Mesothelial cell of epicardium (in vitro differentiated cells): ENCODE measurements at regions not wholly inside any gene's neighbourhood (a gene's known extent, or its start where the extent isn't known, plus 50 kb on each side); places are given as distances from the start of the nearest gene placed in this dataset.

Experiments
- DNase-seq, 2 experiments: peaks; one replicate each; pipeline ENCODE4 v3.0.0; 2021; ENCODE audit warnings: low spot score in 2 of 2; ENCODE audit not compliant: unreplicated experiment in 2 of 2
- H3K27ac Mint-ChIP-seq: 2 replicates; pipeline ENCODE4 v1.8.0; 2021; ENCODE audit warnings: mixed read lengths
- H3K27me3 Mint-ChIP-seq: 2 replicates; pipeline ENCODE4 v1.8.0; 2021; ENCODE audit warnings: low read depth, mixed read lengths
- H3K36me3 Mint-ChIP-seq: 2 replicates; pipeline ENCODE4 v1.8.0; 2021; ENCODE audit warnings: mixed read lengths
- H3K4me1 Mint-ChIP-seq: 2 replicates; pipeline ENCODE4 v1.8.0; 2021; ENCODE audit warnings: mixed read lengths
- H3K4me3 Mint-ChIP-seq: 2 replicates; pipeline ENCODE4 v1.8.0; 2021; ENCODE audit warnings: mild to moderate bottlenecking, moderate library complexity, mixed read lengths
- H3K9me3 Mint-ChIP-seq: 2 replicates; pipeline ENCODE4 v1.8.0; 2021; ENCODE audit warnings: mixed read lengths
- TF ChIP-seq, protein P1 (sequence below): fragments of 200-600 bp; sonication (generic); IDR thresholded peaks from one replicate; pipeline ENCODE4 v1.5.0; 2021; ENCODE audit warnings: antibody characterized with exemption; ENCODE audit not compliant: unreplicated experiment

DNA sequence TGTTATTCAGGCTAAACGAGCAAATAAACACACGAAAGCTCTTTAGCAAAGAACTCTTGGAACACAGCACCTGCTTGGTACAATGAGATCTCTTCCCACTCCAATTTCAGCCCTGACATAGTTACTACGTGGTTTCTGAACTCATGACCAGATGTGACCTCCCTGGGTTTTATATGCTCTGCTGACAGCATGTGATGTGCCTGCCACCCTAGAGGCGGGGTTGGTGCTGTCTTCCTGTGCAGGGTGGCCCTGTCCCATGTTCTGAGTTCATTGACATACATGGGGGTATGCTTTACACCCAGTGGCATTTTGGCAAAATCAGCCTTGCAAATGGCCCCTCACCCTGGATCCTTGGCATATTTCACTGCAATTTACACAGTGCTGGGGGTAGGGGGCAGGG, 475.3 kb upstream of the ZFHX3 start:
- H3K27ac Mint-ChIP-seq, result no peak overlapping the region
- H3K4me3 Mint-ChIP-seq, result no peak overlapping the region
- no peaks in the 10 kb centered on the region for H3K9me3 Mint-ChIP-seq
- no peak for DNase-seq
- H3K27me3 Mint-ChIP-seq, result no peaks in the 10 kb centered on the region
- H3K4me1 Mint-ChIP-seq, result peaks cover 11% of the 10 kb centered on the region
- H3K36me3 Mint-ChIP-seq, result no peaks in the 10 kb centered on the region
- TF ChIP-seq, protein P1, sequence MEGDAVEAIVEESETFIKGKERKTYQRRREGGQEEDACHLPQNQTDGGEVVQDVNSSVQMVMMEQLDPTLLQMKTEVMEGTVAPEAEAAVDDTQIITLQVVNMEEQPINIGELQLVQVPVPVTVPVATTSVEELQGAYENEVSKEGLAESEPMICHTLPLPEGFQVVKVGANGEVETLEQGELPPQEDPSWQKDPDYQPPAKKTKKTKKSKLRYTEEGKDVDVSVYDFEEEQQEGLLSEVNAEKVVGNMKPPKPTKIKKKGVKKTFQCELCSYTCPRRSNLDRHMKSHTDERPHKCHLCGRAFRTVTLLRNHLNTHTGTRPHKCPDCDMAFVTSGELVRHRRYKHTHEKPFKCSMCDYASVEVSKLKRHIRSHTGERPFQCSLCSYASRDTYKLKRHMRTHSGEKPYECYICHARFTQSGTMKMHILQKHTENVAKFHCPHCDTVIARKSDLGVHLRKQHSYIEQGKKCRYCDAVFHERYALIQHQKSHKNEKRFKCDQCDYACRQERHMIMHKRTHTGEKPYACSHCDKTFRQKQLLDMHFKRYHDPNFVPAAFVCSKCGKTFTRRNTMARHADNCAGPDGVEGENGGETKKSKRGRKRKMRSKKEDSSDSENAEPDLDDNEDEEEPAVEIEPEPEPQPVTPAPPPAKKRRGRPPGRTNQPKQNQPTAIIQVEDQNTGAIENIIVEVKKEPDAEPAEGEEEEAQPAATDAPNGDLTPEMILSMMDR, result no peak

DNA sequence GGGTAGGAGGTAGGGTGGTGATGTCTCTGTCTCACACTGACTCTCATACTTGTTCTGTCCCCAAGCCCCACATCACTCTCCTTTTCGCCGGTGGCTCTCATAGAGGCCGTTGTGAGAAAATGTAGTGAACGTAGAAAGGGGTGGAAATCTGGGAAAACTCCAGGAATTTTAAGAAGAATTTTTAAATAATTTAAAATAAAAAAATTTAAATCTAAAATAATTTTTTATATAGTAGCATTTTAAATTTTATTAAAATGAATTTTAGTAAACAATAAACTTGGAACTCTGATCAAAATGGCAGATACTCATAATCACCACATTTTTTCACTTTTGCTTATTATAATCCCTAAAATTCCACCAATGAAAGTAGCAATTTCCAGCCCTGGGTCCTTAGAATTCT, 473.6 kb upstream of the ZFHX3 start:
- no peak for DNase-seq
- H3K36me3 Mint-ChIP-seq, result no peaks in the 10 kb centered on the region
- H3K4me3 Mint-ChIP-seq, result no peak overlapping the region

DNA sequence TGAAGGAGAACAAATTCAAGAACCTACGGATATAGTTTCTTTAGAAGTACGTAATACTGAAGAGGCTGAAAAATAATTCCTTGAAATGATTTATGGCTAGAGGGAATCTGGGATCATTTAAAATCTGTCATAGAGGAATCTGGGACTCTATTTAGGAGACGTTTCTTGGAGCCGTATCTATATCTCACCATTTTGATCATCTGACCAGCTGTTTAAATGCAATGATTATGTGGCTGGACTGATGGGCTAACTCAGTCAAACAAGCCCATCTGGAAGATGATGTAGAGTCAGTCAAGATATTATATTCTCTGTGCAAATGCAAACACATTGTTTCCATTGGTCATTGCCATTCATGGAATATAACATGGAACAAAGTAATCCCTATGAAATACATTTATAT, 467.7 kb upstream of the ZFHX3 start:
- Mint-ChIP-seq H3K9me3 (peaks cover 7% of the 10 kb centered on the region), H3K36me3 (no peaks in the 10 kb centered on the region), H3K27ac (no peak overlapping the region)

More for the DNA sequence above, 473.6 kb upstream of the ZFHX3 start:
- TF ChIP-seq, protein P1, result no peak
- Mint-ChIP-seq H3K4me1 (peaks cover 12% of the 10 kb centered on the region), H3K27ac (no peak overlapping the region), H3K27me3 (no peaks in the 10 kb centered on the region), H3K9me3 (peaks cover 3% of the 10 kb centered on the region)

DNA sequence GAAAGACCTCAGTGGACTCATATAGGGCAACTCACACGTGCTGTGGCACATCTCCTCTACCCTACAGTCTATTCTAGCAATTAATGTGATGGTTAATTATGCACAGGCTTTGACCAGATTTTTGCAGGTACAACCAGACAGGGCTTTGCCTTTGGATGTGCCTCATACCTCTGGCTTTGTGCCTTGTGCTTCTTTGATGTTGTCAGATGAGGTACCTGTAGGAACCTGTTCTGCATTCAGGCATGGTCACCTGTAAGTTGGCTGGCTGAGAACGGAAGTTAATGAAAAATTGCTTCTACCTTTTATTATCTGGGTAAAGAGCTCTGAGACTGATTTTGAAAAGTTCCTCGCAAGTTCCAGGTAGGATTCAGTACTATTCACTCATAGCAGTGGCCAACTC, 462.9 kb upstream of the ZFHX3 start:
- Mint-ChIP-seq H3K4me1 (peaks cover 5% of the 10 kb centered on the region), H3K36me3 (no peaks in the 10 kb centered on the region), H3K27ac (no peak overlapping the region), H3K27me3 (peaks cover 9% of the 10 kb centered on the region), H3K4me3 (no peak overlapping the region), H3K9me3 (peaks cover 1% of the 10 kb centered on the region)
- TF ChIP-seq, protein P1, result no peak
- no peak for DNase-seq

More for the DNA sequence above, 467.7 kb upstream of the ZFHX3 start:
- peaks cover 12% of the 10 kb centered on the region for H3K4me1 Mint-ChIP-seq
- DNase-seq, result no peak
- TF ChIP-seq, protein P1, result no peak
- H3K4me3 Mint-ChIP-seq, result no peak overlapping the region
- H3K27me3 Mint-ChIP-seq, result peaks cover 5% of the 10 kb centered on the region

DNA sequence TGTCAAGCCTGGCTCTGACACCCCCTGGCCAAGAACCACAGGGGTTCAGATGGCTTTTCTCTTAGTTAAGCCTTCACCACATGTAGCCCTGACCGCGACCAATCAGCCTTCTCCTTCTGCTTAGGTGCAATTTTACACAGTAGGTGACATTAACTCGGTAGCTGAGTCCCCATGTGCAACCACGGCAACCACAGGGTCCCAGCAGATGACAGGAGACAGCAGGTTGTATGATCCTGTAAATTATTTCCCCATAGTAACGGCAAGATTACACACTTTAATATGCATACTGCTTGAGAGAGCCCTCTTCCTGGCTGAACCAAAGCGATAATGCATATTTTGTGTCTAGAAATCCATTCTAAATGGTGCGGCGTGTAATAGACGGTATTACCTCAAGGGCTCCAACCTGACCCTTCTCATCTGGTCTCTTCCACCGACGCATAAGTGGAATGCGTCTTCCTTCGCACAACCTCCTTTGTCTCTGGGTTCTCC, 458.7 kb upstream of the ZFHX3 start:
- no peaks in the 10 kb centered on the region for H3K9me3 Mint-ChIP-seq
- no peak overlapping the region for H3K4me3 Mint-ChIP-seq
- H3K27ac Mint-ChIP-seq, result no peak overlapping the region
- no peaks in the 10 kb centered on the region for H3K36me3 Mint-ChIP-seq
- TF ChIP-seq, protein P1, result no peak
- DNase-seq, result no peak
- peaks cover 13% of the 10 kb centered on the region for H3K4me1 Mint-ChIP-seq
- peaks cover 30% of the 10 kb centered on the region for H3K27me3 Mint-ChIP-seq

DNA sequence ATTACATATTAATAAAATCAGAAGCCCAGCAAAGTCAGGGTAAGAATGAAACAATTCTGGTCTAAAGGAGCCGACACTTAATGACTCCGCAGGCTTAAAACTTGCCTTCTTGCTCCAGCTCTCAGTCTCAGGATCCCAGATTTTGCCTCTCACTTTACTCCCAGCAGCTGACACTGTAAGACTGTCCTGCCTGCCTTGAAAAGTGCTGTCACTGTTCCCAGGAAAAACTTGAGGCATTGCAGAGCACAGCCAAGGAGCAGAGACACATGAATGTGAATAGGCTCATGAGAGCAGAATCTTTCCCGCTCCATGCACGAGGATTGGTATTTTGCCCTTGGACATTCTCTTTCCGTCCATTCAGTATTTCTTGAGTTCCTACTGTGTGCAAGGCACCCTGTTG, 457.6 kb upstream of the ZFHX3 start:
- TF ChIP-seq, protein P1, result no peak

More for the DNA sequence above, 457.6 kb upstream of the ZFHX3 start:
- no peaks in the 10 kb centered on the region for H3K9me3 Mint-ChIP-seq
- no peak for DNase-seq
- no peak overlapping the region for H3K27ac Mint-ChIP-seq
- H3K36me3 Mint-ChIP-seq, result no peaks in the 10 kb centered on the region
- no peak overlapping the region for H3K4me3 Mint-ChIP-seq
- H3K27me3 Mint-ChIP-seq, result peaks cover 30% of the 10 kb centered on the region
- peaks cover 13% of the 10 kb centered on the region for H3K4me1 Mint-ChIP-seq
